Activated CD4-positive, alpha-beta T cell treated with anti-CD3 and anti-CD28 coated beads for 24 hours (primary cell): ENCODE measurements at regions not wholly inside any gene's neighbourhood (a gene's known extent, or its start where the extent isn't known, plus 50 kb on each side); places are given as distances from the start of the nearest gene placed in this dataset.
"Not testable (repeated sequence)": the region's sequence is repeated elsewhere in the genome, so short reads cannot be mapped to it uniquely, and the experiment has no call there.

Experiments used
- DNase-seq, 2 donors: peaks; one replicate each; pipeline ENCODE4 v3.0.0-alpha.2; 2020; ENCODE audit warnings: low read depth in 2 of 2

GRCh38 chr14:53670701-53671100 is 285.9 kb downstream of the BMP4 start:
- DNase-seq = no peak

GRCh38 chr14:53668897-53669296 is 287.7 kb downstream of the BMP4 start:
- DNase-seq = no peak

- no peak for DNase-seq
These were observed 292.9 kb downstream of the BMP4 start for GRCh38 chr14:53663709-53664108.

GRCh38 chr14:53655080-53655785 is 301.4 kb downstream of the BMP4 start:
- DNase-seq = no peak

GRCh38 chr14:53652068-53652467 is 304.6 kb downstream of the BMP4 start:
- no peak for DNase-seq

GRCh38 chr14:53651096-53651740 is 305.4 kb downstream of the BMP4 start:
- DNase-seq = no peak

- no peak for DNase-seq
These were observed 309.7 kb downstream of the BMP4 start for GRCh38 chr14:53646925-53647324.

- DNase-seq = no peak
These were observed 315.9 kb downstream of the BMP4 start for GRCh38 chr14:53640695-53641094.

- no peak for DNase-seq
These were observed 317.7 kb downstream of the BMP4 start for GRCh38 chr14:53638966-53639365.

- DNase-seq = no peak
These were observed 321.8 kb downstream of the BMP4 start for GRCh38 chr14:53634793-53635192.

- no peak for DNase-seq
These were observed 326.3 kb downstream of the BMP4 start for GRCh38 chr14:53630336-53630735.

GRCh38 chr14:53628732-53629430 is 327.7 kb downstream of the BMP4 start:
- no peak for DNase-seq

GRCh38 chr14:53628261-53628660 is 328.4 kb downstream of the BMP4 start:
- no peak for DNase-seq

GRCh38 chr14:53626761-53627160 is 329.9 kb downstream of the BMP4 start:
- no peak for DNase-seq

GRCh38 chr14:53622447-53622846 is 334.2 kb downstream of the BMP4 start:
- no peak for DNase-seq

GRCh38 chr14:53621921-53622320 is 334.7 kb downstream of the BMP4 start:
- no peak for DNase-seq

- no peak for DNase-seq
These were observed 335.2 kb downstream of the BMP4 start for GRCh38 chr14:53621433-53621832.

GRCh38 chr14:53620890-53621289 is 335.7 kb downstream of the BMP4 start:
- DNase-seq = no peak

GRCh38 chr14:53620317-53620716 is 336.3 kb downstream of the BMP4 start:
- DNase-seq = no peak

- no peak for DNase-seq
These were observed 336.9 kb downstream of the BMP4 start for GRCh38 chr14:53619691-53620231.

GRCh38 chr14:53616536-53616935 is 340.1 kb downstream of the BMP4 start:
- DNase-seq = not testable (repeated sequence)

GRCh38 chr14:53615252-53615651 is 341.4 kb downstream of the BMP4 start:
- DNase-seq = no peak
